Activated CD4-positive, alpha-beta T cell treated with anti-CD3 and anti-CD28 coated beads for 24 hours (primary cell): ENCODE measurements at regions not wholly inside any gene's neighbourhood (a gene's known extent, or its start where the extent isn't known, plus 50 kb on each side); places are given as distances from the start of the nearest gene placed in this dataset.
"Not testable (repeated sequence)": the region's sequence is repeated elsewhere in the genome, so short reads cannot be mapped to it uniquely, and the experiment has no call there.

Experiments used
- DNase-seq, 2 donors: peaks; one replicate each; pipeline ENCODE4 v3.0.0-alpha.2; 2020; ENCODE audit warnings: low read depth in 2 of 2

DNA sequence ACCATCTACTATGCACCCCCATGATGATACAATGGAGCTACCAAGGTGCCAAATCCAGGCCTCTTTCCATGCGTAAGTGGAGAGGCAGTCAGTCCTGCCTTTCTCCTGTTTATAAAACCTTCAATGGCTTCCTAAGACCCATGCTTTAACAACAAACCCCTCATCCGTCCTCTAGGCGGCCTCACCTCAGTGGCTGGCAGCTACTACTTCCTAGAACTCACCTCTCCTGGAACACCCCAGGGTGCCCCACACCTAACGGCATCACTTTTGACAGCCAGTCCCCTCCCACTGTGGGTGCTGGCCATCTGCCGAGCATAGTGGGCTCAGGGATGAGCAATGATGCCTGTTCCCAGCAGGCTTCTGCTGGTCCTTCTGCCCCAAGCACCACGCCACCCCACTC lies 80.0 kb upstream of the TAB2 start:
- DNase-seq: no peak

DNA sequence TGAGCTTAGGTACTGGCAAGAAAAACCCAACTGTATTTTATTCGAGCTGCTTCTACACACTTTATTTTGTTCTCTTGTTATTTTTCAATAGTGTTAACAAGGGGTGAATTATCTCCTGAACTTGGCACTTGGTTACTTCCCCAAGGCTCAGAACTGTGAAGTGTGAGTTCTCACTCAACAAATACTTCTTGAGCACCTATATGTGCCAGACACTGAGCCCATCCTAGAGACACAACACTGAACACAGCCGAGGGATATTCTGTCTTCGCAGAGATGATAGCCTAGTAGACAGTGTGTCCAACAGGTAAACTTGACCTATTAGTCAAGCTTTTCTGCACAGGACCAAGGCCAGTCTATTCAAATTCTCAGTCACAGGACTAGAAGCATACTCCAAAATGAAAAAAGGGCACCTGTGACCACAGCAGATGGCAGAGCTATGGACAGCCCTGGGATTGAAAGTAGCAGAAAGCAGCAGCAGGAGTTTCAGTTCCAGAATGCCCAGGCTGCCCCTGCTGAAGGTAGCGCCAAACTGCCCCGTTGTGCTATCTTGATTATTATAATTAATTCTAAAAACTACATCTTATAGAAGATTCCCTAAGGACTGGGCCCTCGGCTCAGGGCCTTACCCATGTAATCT lies 77.8 kb upstream of the TAB2 start:
- no peak for DNase-seq

DNA sequence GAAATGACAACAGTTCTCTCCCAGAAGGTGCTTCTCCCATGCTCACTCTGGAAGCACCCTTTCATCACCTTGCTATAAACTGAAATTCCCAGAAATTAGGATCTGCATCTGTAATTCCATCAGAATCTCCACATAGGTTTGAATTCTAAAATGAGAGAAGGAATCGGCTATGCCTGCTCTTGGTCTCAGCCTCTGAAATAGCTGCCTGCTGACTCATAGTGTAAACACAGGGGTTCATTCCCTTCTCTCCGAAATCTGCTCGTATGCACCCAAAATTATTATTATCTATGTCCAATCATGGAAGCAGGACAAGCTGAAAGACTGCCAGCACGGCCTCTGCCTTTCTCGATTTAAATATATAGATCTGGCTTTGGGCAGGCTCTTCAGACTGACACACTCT lies 74.6 kb upstream of the TAB2 start:
- DNase-seq: no peak

DNA sequence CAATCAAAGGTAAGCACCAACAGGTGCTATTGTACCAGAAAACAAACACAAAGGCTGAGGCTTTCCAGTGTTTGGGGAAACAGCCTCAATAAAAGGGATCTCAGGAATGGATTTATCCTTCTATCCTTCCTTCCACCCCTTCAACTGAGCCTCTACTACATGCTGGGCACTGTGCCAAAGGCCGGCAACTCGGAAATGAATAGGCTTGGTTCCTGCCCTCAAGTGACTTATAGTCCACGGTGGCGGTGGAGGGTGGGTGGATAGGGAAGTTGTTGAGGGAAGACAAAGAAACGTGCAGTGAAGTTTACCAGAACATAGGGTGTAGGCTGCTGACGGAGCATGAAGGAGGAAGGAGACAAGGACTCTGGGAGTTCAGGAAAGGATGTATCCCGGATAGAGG lies 73.4 kb upstream of the TAB2 start:
- no peak for DNase-seq

DNA sequence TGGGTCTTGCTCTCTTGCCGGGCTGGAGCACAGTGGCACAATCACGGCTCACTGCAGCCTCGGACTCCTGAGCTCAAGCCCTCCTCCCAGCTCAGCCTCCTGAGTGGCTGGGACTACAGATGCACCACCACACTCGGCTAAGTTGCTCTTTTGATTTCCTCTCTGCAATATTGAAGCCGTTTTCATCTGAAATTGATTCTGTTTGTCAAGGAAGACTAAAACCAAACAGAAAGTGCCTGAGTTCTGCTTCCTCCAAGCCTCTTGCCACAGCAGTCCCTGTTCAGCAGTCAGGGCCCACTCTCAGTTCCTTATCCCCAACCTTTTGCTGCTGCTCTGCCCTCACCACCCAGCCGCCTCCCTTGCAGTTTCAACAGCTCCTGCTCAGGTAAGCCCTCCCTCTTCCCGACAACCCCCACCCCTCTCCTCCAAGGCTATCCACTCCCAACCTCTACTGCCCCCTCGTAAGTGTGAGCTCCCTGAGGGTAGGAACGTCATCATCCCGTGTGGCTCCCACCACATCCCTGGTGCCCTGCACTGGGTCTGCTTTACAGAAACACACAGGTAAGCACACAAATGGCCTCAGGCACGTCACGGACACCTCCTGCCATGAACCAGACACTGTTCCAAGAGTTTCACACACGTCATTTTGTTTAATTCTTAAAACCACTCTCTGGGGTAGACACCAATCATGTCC lies 70.7 kb upstream of the TAB2 start:
- no peak for DNase-seq

DNA sequence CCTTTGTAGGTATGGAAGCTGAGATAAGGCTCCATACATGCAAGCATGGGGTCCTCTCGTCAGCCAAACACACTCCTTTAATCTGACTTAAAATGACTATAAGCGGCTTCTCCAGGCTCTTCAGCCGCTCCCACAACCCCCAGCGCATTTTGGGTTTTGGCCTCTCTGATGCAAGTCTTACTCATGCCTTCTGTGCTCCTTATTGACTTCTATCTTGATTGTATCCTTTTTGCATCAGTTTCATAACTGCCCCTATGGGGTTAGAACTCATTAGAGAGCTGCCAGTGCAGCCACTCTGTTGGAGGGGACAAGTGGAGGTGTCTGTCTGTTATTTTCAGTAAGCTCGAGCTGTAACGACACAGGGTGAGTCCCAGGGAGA lies 70.1 kb upstream of the TAB2 start:
- DNase-seq: no peak

DNA sequence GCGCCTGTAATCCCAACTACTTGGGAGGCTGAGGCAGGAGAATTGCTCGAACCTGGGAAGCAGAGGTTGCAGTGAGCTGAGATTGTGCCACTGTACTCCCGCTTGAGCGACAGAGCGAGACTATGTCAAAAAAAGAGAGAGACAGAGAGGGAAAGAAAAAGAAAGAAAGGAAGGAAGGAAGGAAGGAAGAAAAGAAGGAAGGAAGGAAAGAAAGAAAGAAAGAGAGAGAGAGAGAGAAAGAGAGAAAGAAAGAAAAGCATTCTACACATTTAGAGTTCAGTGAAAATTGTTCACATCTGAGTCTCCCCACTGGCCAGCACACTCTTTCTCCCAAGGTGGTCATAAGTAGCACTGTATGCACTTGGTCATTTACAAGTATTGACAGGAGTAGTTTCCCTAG lies 69.2 kb upstream of the TAB2 start:
- DNase-seq: not testable (repeated sequence)

DNA sequence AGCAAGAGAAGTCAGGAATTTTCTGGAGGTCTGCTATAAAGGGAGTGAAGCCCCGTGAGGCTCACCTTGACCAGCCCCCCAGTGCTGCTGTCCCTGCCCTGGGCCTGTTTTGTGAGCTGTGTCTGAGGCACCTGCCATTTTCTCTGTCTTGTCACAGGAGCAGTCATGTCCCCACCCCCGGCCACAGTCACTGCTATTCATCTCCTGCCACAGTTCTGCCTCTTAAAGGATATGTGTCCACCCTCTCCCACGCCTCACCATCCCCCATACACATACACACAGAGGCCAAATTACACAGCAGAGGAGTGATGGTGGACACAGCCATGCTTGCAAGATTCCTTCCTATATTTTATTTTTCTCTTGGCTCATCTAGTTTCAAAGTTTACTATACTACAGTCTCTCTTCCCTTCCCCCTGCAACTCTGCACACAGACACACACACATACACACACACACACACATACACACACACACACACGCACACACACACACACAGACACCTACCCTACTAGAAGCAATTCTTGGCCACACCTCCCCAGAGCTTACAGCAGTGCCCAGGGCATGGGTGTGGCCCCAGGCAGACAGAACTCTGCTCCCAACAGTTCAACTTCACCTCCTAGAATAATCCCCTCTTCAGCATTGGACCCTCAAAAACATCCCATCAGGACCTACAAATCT lies 68.7 kb upstream of the TAB2 start:
- no peak for DNase-seq

DNA sequence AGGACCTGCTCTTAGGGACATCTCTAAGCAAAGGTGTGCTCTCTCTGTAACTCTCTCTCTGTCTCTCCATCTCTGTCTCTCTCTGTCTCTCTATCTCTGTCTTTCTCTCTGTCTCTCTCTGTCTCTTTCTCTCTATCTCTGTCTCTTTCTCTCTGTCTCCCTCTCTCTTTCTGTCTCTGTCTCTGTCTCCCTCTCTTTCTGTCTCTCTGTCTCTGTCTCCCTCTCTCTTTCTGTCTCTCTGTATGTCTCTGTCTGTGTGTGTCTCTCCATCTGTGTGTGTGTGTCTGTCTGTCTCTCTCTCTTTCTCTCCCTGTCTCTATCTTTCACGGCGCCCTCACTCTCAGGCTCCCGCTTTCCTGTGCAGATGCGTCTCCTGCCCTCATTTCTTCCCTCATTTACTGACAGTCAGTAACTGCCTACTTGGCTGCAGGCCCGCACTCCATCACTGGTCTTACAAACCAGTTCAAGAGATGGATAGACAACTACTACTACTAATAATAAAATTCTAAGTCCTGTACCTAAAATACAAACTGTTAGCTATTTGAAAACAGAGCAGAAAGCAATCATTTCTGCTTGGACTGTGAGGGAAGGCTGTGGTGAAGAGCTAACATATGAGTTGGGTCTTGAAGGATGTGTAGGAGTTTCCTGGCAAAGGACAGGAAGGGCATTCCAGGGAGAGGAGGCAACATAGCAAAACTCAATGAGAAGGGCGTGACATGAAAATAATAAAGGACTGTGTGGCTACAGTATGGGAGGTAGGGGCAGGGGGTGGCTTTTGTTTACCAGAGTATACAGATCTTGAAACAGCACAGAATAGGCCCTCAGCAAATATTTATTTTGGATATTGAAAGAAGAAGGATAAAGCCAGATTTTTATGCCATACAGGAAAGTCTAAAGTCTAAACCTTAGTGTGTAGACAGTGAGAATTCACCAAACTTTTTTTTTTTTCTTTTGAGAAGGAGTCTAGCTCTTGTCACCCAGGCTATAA lies 67.8 kb upstream of the TAB2 start:
- DNase-seq: no peak

DNA sequence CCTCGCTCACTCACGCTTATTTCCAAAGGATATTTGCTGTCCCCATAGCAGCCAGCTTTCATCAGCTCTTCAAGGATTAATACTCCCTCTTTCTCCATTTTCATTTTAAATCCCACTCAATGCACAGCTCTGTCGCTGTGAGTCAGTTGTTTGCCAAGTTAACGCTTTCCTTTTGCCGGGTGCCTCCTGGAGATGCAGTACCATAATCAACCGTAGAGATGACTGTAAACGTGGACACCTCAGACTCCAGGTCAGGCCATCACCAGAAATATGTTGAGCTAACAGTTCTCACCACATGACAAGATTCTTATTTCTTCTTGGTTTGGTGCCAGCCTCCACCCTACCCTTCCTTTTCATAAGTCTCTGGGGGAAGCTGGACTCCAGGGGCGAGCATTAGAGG lies 66.6 kb upstream of the TAB2 start:
- no peak for DNase-seq

DNA sequence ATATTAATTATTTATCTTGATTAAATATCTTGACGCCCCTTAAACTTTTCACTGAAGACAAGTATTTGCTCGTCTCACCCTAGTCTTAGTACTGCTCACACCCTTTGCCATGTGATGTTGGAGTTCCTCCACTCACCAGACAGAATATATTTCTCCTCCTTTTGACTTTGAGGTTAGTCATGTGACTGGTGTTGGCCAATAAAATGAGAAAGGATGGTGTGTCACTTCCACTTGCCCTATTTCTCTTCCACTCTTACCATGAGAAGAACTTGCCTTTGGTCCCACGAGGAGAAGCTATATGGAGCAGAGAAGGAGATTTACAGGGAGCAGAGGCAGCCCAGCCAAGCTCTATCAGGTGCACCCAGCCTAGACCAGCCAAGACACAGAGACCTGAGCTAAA lies 64.9 kb upstream of the TAB2 start:
- no peak for DNase-seq

DNA sequence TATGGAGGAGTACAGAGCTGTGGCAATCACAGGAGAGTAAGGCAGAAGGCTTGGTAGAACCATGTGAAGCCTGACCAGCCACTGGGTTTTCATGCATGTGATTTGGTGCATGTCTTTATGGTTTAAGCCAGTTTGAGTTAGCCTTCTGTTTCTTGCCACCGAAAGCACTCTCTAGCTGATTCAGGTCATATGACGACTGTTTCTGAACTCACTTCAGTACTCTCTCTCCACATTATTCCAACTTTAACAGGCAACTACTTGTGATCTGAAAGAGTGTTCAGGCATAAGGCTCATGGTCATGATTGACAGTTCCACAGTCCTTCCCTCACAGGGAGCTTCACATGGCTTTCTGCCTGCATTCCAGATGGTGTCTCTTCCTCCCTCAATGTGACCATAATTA lies 63.3 kb upstream of the TAB2 start:
- DNase-seq: no peak

DNA sequence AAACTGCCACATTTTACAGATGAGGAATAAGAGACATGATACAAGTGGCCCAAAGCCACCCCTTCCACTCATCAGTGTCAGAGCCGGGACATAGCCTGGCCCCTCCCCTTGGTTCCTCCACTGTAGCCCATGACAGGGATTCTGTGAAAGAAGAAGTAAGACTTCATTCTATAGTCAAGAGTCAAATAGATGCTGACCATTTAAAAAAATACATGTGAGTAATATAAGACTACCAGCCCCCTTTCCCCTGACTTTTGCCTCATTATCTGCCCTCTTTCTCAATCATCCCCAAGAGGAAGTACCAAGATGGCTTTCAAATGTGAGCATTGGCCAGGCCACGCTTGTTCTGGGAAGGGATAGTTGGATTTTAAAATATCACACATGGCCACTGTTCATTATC lies 57.8 kb upstream of the TAB2 start:
- DNase-seq: no peak

DNA sequence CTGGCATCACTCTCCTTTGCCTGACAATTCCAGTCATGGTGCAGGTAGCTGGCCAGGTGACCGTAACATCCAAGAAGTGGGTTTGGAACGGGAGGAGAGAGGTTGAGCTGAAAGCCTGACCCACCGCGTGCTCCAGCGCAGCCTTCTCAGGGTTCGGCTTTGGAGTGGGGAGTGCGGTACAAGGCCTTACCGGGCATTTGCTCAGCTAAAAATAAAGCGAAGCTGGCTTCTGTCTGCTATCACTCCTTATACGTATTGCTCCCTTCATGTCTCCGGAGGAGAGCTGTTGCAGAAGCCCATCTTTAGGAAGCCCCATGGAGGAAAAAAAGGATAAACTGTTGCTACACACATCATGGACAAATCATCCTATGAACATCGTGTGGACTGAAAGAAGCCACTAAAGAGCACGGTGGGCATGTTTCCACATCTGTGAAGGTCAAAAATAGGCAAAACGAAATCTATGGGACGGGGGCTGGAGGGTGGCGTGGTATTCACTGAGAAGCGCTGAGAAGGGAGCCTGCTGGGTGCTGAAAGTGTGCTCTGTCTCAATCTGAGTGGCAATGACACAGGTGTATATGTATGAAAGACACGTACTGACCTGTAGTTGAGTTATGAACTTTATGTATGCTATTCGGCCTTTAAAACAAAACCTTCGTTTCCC lies 57.2 kb upstream of the TAB2 start:
- no peak for DNase-seq

DNA sequence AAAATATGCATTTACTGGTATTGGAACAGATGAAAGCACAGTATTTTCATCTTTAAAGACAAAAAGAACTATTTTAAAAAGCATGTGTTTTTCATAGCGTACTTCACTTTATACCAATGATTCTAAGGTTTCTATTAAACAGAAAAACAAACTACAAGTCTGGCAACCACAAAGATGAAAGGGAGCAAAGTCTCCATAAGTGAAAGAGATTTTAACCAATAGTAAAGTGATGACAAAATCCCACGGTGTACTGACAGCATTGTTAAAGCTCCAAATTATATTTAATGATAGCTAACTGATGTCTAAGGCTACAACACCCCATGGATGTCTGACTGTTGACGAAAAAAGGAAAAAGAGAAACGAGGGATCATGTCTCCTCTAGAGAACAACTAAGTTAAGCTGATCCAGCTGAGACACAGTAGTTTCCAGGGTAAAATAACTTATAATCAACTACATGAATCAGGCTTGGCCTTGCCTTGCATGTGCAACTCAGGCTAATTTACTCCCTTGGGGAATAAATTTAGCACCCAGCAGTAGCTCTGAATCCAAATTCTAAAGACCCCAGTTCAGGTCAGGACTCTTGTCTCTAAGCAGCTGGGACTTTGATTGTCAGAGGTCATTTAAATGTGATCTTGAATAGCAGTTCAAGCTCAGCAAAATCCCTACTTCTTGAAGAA lies 56.0 kb upstream of the TAB2 start:
- no peak for DNase-seq

DNA sequence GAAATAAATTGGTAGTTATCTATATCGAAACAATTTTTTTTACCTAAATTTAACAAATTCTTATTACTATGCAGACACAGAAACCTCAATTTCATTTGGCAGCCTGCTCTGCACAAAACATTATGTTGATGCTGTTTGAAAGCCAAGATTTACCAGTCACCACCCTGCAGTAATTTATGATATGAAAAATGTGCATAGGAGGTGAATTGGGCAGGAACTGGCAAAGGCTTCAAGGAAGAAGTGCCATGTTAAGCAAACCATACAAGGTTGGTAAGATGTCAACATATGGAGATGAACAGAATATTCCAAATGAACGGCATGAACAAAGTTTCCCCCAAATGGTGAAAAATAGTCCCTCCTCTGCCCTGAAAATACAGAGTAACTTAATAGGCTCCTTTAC lies 54.2 kb upstream of the TAB2 start:
- no peak for DNase-seq

DNA sequence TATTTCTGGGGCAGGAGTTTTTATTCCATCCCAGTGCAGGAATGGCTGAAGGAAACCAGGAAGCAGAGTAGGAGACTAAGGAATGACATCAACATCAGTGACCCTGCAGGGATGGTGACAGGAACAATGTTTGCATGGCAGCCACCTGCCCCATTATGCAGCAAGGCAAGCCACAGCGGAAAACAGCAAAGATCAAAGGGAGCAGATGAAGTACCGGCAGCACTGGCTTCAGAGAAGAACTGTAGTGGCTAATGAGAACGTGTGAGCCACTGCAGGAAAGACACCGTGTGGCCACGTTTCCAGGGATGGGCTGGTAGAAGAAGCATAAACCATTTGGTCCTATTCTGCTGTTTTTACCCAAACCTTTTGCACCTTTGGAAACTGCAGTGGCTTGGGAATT lies 52.9 kb upstream of the TAB2 start:
- DNase-seq: no peak

DNA sequence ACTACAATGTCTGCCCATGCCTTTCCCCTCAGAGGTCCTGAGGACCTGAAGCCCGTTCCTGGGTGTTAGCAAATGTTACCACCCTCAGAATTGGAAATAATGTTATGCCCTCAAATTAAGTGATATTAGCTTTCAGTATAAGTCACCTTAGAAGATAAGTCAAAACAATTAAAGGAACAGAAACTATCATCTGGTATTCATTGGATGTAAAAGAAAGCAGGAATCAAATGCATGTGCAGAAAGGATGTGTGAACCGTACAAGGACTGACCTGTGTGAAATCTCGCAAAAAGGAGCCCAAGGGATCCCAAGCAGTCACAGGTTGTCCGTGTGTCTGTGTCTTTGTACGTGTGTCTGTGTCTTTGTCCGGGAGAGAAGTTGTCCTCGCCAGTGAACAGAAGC lies 51.6 kb upstream of the TAB2 start:
- DNase-seq: no peak

DNA sequence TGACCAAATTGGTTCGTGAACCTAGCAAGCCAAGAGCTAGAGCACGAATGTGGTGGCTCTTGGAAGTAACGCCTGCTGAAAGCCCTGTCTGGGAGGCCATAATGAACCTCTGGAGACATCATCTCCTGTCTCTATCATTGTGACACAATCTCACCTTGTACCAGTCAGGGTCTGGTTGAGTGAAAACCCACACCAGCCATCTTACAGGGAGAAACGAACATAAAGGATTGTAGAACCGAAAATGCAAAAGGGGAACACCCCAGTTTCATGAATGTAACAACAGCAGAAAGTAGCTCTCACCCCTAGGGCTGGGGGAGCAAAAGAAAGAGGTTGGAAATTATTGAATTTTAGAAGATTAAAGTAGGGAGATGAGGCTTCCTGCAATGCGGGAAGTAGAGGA lies 50.9 kb upstream of the TAB2 start:
- no peak for DNase-seq

DNA sequence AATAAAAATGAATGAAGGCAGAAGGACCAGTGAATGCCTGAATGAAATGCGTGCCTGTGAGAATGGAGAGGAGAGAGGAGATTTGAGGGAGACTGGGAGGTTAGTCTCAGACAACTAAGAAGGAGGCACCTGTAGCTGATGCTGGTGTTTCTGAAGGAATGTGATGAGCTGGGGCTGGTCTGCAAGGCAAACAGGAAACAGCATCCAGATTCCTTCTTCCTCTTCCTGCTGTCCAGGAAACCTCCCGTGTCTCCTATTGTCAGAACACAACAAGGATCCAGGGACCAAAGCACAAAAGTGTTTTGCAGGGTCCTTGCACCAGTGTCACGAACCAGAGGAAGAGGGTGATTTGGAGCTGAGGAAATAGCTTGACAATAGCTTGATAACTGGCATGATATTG lies 50.4 kb upstream of the TAB2 start:
- no peak for DNase-seq

DNA sequence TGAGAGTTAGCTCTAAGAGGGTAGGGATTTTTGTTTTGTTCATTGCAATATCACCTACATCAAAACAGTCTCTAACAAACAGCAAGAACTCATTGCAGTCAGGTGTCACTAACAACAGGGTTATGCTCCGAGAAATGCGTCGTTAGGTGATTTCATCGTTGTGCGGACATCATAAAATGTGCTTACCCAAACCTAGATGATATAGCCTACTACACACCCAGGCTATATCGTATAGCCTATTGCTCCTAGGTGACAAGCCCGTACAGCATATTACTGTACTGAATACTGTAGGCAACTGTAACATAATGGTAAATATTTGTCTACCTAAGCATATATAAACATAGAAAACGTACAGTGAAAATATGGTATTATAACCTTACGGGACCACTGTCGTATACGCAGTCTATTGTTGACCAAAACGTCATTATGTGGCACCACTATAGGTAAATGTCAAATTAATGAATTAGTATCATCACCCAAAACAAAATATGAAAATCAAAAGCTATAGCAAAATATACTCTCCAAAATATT lies 49.9 kb upstream of the TAB2 start:
- DNase-seq: no peak
